WTC11 (cell line): ENCODE measurements at regions not wholly inside any gene's neighbourhood (a gene's known extent, or its start where the extent isn't known, plus 50 kb on each side); places are given as distances from the start of the nearest gene placed in this dataset.

Source experiments
- ATAC-seq: fragments of 200-7000 bp; cut with Tn5 transposase; 2 replicates; pipeline ENCODE4 v1.10.0; 2021; ENCODE audit warnings: mild to moderate bottlenecking, moderate library complexity
- CTCF ChIA-PET: fragments of 300-600 bp; sonication (Branson Sonifier 250); formaldehyde crosslinking; loops from one replicate; lab custom pipeline; 2021; ENCODE audit warnings: antibody characterized with exemption; lab: Charles Lee
- POLR2A ChIA-PET: fragments of 350-600 bp; sonication (Branson Sonifier 250); formaldehyde crosslinking; loops from one replicate; lab custom pipeline; 2021; ENCODE audit warnings: antibody characterized with exemption; lab: Charles Lee
- DNase-seq: peaks from one replicate; pipeline ENCODE4 v3.0.0; 2021; ENCODE audit warnings: low spot score
- H3K27ac Mint-ChIP-seq: 2 replicates; pipeline ENCODE4 v1.8.0; 2021; ENCODE audit warnings: mixed read lengths
- H3K27me3 Mint-ChIP-seq: 2 replicates; pipeline ENCODE4 v1.8.0; 2021; ENCODE audit warnings: low read depth, mild to moderate bottlenecking, moderate library complexity, mixed read lengths
- H3K36me3 Mint-ChIP-seq: 2 replicates; pipeline ENCODE4 v1.8.0; 2021; ENCODE audit warnings: mixed read lengths
- H3K4me1 Mint-ChIP-seq: 2 replicates; pipeline ENCODE4 v1.8.0; 2022; ENCODE audit warnings: mixed read lengths
- H3K4me3 Mint-ChIP-seq: 2 replicates; pipeline ENCODE4 v1.8.0; 2021; ENCODE audit warnings: mild to moderate bottlenecking, moderate library complexity, mixed read lengths
- H3K9me3 Mint-ChIP-seq: 2 replicates; pipeline ENCODE4 v1.8.0; 2021; ENCODE audit warnings: mixed read lengths
- AR ChIP-seq: fragments of 250-450 bp; sonication (Bioruptor Pico); IDR thresholded peaks from 2 replicates; pipeline ENCODE4 v1.9.0; 2021; ENCODE audit warnings: mild to moderate bottlenecking
- ATF1 ChIP-seq: sonication (generic); formaldehyde crosslinking; IDR thresholded peaks from 2 replicates; pipeline ENCODE4 v1.8.1; 2023; ENCODE audit warnings: mild to moderate bottlenecking, moderate library complexity, missing genetic modification reagents
- CBFB ChIP-seq: sonication (generic); formaldehyde crosslinking; IDR thresholded peaks from 2 replicates; pipeline ENCODE4 v1.8.1; 2022; ENCODE audit warnings: mild to moderate bottlenecking, low read depth, missing genetic modification reagents
- CREB1 ChIP-seq: sonication (generic); formaldehyde crosslinking; IDR thresholded peaks from 2 replicates; pipeline ENCODE4 v1.8.0; 2023; ENCODE audit warnings: mild to moderate bottlenecking, missing genetic modification reagents
- ETV6 ChIP-seq: sonication (generic); formaldehyde crosslinking; IDR thresholded peaks from 2 replicates; pipeline ENCODE4 v1.8.1; 2022; ENCODE audit warnings: mild to moderate bottlenecking, missing genetic modification reagents
- FOXJ3 ChIP-seq: sonication (generic); formaldehyde crosslinking; IDR thresholded peaks from 2 replicates; pipeline ENCODE4 v1.9.0; 2021; ENCODE audit warnings: missing genetic modification reagents, mild to moderate bottlenecking, borderline replicate concordance
- GTF2I ChIP-seq: fragments of 250-450 bp; sonication (Bioruptor Pico); conservative IDR thresholded peaks from 2 replicates; pipeline ENCODE4 v1.4.0; 2021; ENCODE audit warnings: mild to moderate bottlenecking
- HMGXB4 ChIP-seq: sonication (generic); formaldehyde crosslinking; IDR thresholded peaks from 2 replicates; pipeline ENCODE4 v1.8.1; 2023; ENCODE audit warnings: mild to moderate bottlenecking, moderate library complexity, missing genetic modification reagents
- IRF2 ChIP-seq: sonication (generic); formaldehyde crosslinking; IDR thresholded peaks from 2 replicates; pipeline ENCODE4 v1.8.0; 2022; ENCODE audit warnings: low read depth, missing genetic modification reagents, borderline replicate concordance
- MYBL2 ChIP-seq: sonication (generic); formaldehyde crosslinking; IDR thresholded peaks from 2 replicates; pipeline ENCODE4 v1.8.1; 2023; ENCODE audit warnings: mild to moderate bottlenecking, moderate library complexity, missing genetic modification reagents
- NFATC4 ChIP-seq: fragments of 250-450 bp; sonication (Bioruptor Pico); IDR thresholded peaks from 2 replicates; pipeline ENCODE4 v1.9.0; 2021; ENCODE audit warnings: mild to moderate bottlenecking
- NR3C1 ChIP-seq: sonication (generic); formaldehyde crosslinking; conservative IDR thresholded peaks from 2 replicates; pipeline ENCODE4 v1.8.1; 2023; ENCODE audit warnings: low read depth, mild to moderate bottlenecking, missing genetic modification reagents
- SMAD3 ChIP-seq: sonication (generic); formaldehyde crosslinking; IDR thresholded peaks from 2 replicates; pipeline ENCODE4 v1.8.0; 2022; ENCODE audit warnings: missing genetic modification reagents, mild to moderate bottlenecking, borderline replicate concordance
- SMAD4 ChIP-seq: sonication (generic); formaldehyde crosslinking; IDR thresholded peaks from 2 replicates; pipeline ENCODE4 v1.8.0; 2022; ENCODE audit warnings: mild to moderate bottlenecking, missing genetic modification reagents
- SOX15 ChIP-seq: fragments of 250-450 bp; sonication (Bioruptor Pico); IDR thresholded peaks from 2 replicates; pipeline ENCODE4 v1.9.0; 2021; ENCODE audit warnings: mild to moderate bottlenecking
- TCF7 ChIP-seq: sonication (generic); formaldehyde crosslinking; IDR thresholded peaks from 2 replicates; pipeline ENCODE4 v1.8.0; 2022; ENCODE audit warnings: mild to moderate bottlenecking, low read depth, missing genetic modification reagents, moderate library complexity
- ZBTB21 ChIP-seq: sonication (generic); formaldehyde crosslinking; IDR thresholded peaks from 2 replicates; pipeline ENCODE4 v1.8.1; 2023; ENCODE audit warnings: mild to moderate bottlenecking, missing genetic modification reagents, borderline replicate concordance
- ZMAT4 ChIP-seq: fragments of 250-450 bp; sonication (Bioruptor Pico); IDR thresholded peaks from 2 replicates; pipeline ENCODE4 v1.9.0; 2021; ENCODE audit warnings: mild to moderate bottlenecking
- ZNF121 ChIP-seq: sonication (generic); formaldehyde crosslinking; IDR thresholded peaks from 2 replicates; pipeline ENCODE4 v1.8.0; 2023; ENCODE audit warnings: missing genetic modification reagents
- ZNF219 ChIP-seq: sonication (generic); formaldehyde crosslinking; IDR thresholded peaks from 2 replicates; pipeline ENCODE4 v1.8.0; 2023; ENCODE audit warnings: missing genetic modification reagents, mild to moderate bottlenecking, borderline replicate concordance
- ZNF425 ChIP-seq: fragments of 250-450 bp; sonication (Bioruptor Pico); conservative IDR thresholded peaks from 2 replicates; pipeline ENCODE4 v1.9.0; 2021; ENCODE audit warnings: mild to moderate bottlenecking
- ZNF512 ChIP-seq: sonication (generic); formaldehyde crosslinking; IDR thresholded peaks from 2 replicates; pipeline ENCODE4 v1.8.1; 2022; ENCODE audit warnings: missing genetic modification reagents, borderline replicate concordance
- ZSCAN18 ChIP-seq: fragments of 250-450 bp; sonication (Bioruptor Pico); IDR thresholded peaks from 2 replicates; pipeline ENCODE4 v2.1.2; 2022; ENCODE audit warnings: mild to moderate bottlenecking, moderate library complexity
- TF ChIP-seq, protein P1 (sequence below): sonication (generic); formaldehyde crosslinking; IDR thresholded peaks from 2 replicates; pipeline ENCODE4 v1.8.1; 2023; ENCODE audit warnings: mild to moderate bottlenecking, missing genetic modification reagents, moderate library complexity
- TF ChIP-seq, protein P2 (sequence below): sonication (generic); formaldehyde crosslinking; IDR thresholded peaks from 2 replicates; pipeline ENCODE4 v1.8.1; 2022; ENCODE audit warnings: low read depth, mild to moderate bottlenecking, moderate library complexity, missing genetic modification reagents, borderline replicate concordance

DNA sequence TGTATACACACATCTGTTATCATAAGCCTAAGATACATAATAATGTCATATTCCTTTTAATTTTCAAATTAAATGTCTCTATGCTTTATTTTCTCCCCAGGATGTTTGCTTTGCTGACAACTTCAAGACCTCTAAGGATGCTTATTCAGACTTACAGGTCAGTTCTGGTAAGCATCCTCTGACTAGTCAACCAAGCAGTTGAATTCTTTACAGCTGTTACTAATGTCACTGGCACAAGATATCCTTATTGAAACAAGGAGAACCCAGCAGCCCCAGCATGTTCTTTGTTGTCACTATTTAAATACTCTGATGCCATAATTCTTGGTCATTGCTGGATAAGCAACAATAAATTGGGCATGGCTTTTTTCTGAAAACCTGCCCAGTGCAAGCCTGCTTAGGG is 232.3 kb upstream of the PMFBP1 start:
- Mint-ChIP-seq H3K4me1 (peaks cover 11% of the 10 kb centered on the region), H3K36me3 (peaks cover 14% of the 10 kb centered on the region), H3K27ac (no peak overlapping the region)
- ATAC-seq = no peak
- no peak for DNase-seq
- TF ChIP-seq SMAD3 (CRISPR knock-in tag) (no peak), FOXJ3 (CRISPR knock-in tag) (no peak), SOX15 (CRISPR knock-in tag) (no peak), SMAD4 (CRISPR knock-in tag) (no peak), MYBL2 (CRISPR knock-in tag) (no peak), ATF1 (CRISPR knock-in tag) (no peak), ZNF219 (no peak), ETV6 (CRISPR knock-in tag) (no peak), ZNF425 (CRISPR knock-in tag) (no peak), NR3C1 (CRISPR knock-in tag) (no peak), NFATC4 (CRISPR knock-in tag) (no peak)
- TF ChIP-seq, protein P1, sequence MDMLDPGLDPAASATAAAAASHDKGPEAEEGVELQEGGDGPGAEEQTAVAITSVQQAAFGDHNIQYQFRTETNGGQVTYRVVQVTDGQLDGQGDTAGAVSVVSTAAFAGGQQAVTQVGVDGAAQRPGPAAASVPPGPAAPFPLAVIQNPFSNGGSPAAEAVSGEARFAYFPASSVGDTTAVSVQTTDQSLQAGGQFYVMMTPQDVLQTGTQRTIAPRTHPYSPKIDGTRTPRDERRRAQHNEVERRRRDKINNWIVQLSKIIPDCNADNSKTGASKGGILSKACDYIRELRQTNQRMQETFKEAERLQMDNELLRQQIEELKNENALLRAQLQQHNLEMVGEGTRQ (CRISPR knock-in tag) = no peak
- TF ChIP-seq, all 79 proteins: peak for 0
- Mint-ChIP-seq H3K9me3 (peaks cover 20% of the 10 kb centered on the region), H3K4me3 (no peak overlapping the region), H3K27me3 (no peaks in the 10 kb centered on the region)
- POLR2A ChIA-PET = no interaction called here
- CTCF ChIA-PET = no interaction called here

GRCh38 chr16:72401084-72401361 is 229.1 kb upstream of the PMFBP1 start:
- no peak for ATAC-seq
- H3K27ac Mint-ChIP-seq = no peak overlapping the region
- no peak for TF ChIP-seq GTF2I (CRISPR knock-in tag)
- no peak for TF ChIP-seq ATF1 (CRISPR knock-in tag)
- no peak for TF ChIP-seq IRF2
- no peak for TF ChIP-seq AR (CRISPR knock-in tag)
- TF ChIP-seq ZNF121 = no peak
- no peak for TF ChIP-seq ZSCAN18 (CRISPR knock-in tag)
- no peak for TF ChIP-seq ZMAT4 (CRISPR knock-in tag)
- TF ChIP-seq ZBTB21 (CRISPR knock-in tag) = no peak
- no peak for TF ChIP-seq TCF7 (CRISPR knock-in tag)
- no peak for TF ChIP-seq HMGXB4
- no peak for TF ChIP-seq CREB1 (CRISPR knock-in tag)
- TF ChIP-seq ZNF512 = no peak
- TF ChIP-seq, protein P2, sequence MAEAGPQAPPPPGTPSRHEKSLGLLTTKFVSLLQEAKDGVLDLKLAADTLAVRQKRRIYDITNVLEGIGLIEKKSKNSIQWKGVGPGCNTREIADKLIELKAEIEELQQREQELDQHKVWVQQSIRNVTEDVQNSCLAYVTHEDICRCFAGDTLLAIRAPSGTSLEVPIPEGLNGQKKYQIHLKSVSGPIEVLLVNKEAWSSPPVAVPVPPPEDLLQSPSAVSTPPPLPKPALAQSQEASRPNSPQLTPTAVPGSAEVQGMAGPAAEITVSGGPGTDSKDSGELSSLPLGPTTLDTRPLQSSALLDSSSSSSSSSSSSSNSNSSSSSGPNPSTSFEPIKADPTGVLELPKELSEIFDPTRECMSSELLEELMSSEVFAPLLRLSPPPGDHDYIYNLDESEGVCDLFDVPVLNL (CRISPR knock-in tag) = no peak
- TF ChIP-seq CBFB = no peak
- no peak for TF ChIP-seq MYBL2 (CRISPR knock-in tag)

More at GRCh38 chr16:72401084-72401361, 229.1 kb upstream of the PMFBP1 start:
- H3K36me3 Mint-ChIP-seq = peaks cover 10% of the 10 kb centered on the region
- H3K9me3 Mint-ChIP-seq = peaks cover 18% of the 10 kb centered on the region
- peaks cover 6% of the 10 kb centered on the region; the same call in 1 of the 2 replicates for H3K4me1 Mint-ChIP-seq
- no peak for DNase-seq
- CTCF ChIA-PET = interaction anchor here (1.5 to 2.7 kb wide), 7 partner anchors 9 to 432 kb away, joined by 3 to 20 read pairs (median 8); no protein-coding TSS in a partner anchor
- H3K4me3 Mint-ChIP-seq = no peak overlapping the region
- no peaks in the 10 kb centered on the region for H3K27me3 Mint-ChIP-seq
- POLR2A ChIA-PET = no interaction called here
